H1 (cell line): ENCODE measurements at regions not wholly inside any gene's neighbourhood (a gene's known extent, or its start where the extent isn't known, plus 50 kb on each side); places are given as distances from the start of the nearest gene placed in this dataset.

Source experiments
- CTCF ChIA-PET: fragments of 300-600 bp; sonication (Branson Sonifier 250); formaldehyde crosslinking; loops from one replicate; lab custom pipeline; 2021; ENCODE audit not compliant: partially characterized antibody; lab: Charles Lee
- POLR2A ChIA-PET: fragments of 300-600 bp; sonication (Branson Sonifier 250); formaldehyde crosslinking; loops from one replicate; lab custom pipeline; 2021; ENCODE audit warnings: inconsistent platforms; ENCODE audit not compliant: partially characterized antibody; lab: Charles Lee
- DNase-seq, 2 experiments: peaks; one replicate each; pipeline versions ENCODE4 v3.0.0 to v3.0.0-alpha.2; 2010 to 2022; ENCODE audit warnings: low spot score in 2 of 2, low read depth in 1 of 2, mixed read lengths in 1 of 2
- FAIRE-seq: peaks from 2 replicates; lab custom pipeline; 2011; peaks lifted over from hg19 to GRCh38; lab: Jason Lieb, UNC
- H2AFZ ChIP-seq: 2 replicates; pipeline ENCODE4 v1.8.1; 2012; ENCODE audit warnings: low read length, inconsistent platforms
- H2AK5ac ChIP-seq: 2 replicates; pipeline ENCODE4 v1.6.1; 2013; ENCODE audit warnings: low read depth, low read length
- H2BK120ac ChIP-seq: replicated peaks from 2 replicates; pipeline ENCODE3; 2013; ENCODE audit warnings: low read depth, low read length, inconsistent platforms
- H2BK12ac ChIP-seq: 2 replicates; pipeline ENCODE4 v1.6.1; 2013; ENCODE audit warnings: low read depth, low read length
- H2BK15ac ChIP-seq: 2 replicates; pipeline ENCODE4 v1.6.1; 2013; ENCODE audit warnings: low read length
- H2BK20ac ChIP-seq: 2 replicates; pipeline ENCODE4 v1.6.1; 2013; ENCODE audit warnings: low read length
- H2BK5ac ChIP-seq: 2 replicates; pipeline ENCODE4 v1.6.1; 2013; ENCODE audit warnings: low read depth, low read length
- H3K14ac ChIP-seq: 2 replicates; pipeline ENCODE4 v1.6.1; 2013; ENCODE audit warnings: inconsistent platforms; ENCODE audit not compliant: insufficient read length
- H3K18ac ChIP-seq: 2 replicates; pipeline ENCODE4 v1.6.1; 2013; ENCODE audit warnings: low read length; ENCODE audit errors: extremely low read depth
- H3K23ac ChIP-seq: 2 replicates; pipeline ENCODE4 v1.6.1; 2013; ENCODE audit warnings: inconsistent platforms; ENCODE audit not compliant: insufficient read length
- H3K23me2 ChIP-seq: 2 replicates; pipeline ENCODE4 v1.6.1; 2013; ENCODE audit warnings: low read depth, low read length
- H3K27ac ChIP-seq: 2 replicates; pipeline ENCODE4 v1.6.1; 2011; ENCODE audit warnings: low read depth, low read length, inconsistent platforms
- H3K27me3 ChIP-seq, 4 experiments: replicated peaks in 1 of 4; 1 replicate in 1 of 4; 2 replicates in 3 of 4; pipeline versions ENCODE4 v1.6.1 to v1.8.1; 2011 to 2013; ENCODE audit warnings: low read length in 3 of 4, mild to moderate bottlenecking in 3 of 4, inconsistent platforms in 2 of 4, mixed read lengths in 2 of 4, moderate library complexity in 1 of 4; ENCODE audit not compliant: control insufficient read depth in 3 of 4, insufficient read depth in 3 of 4; ENCODE audit errors: extremely low read depth in 1 of 4
- H3K36me3 ChIP-seq, 4 experiments: 2 replicates each; pipeline versions ENCODE4 v1.6.1 to v1.8.1; 2011 to 2013; ENCODE audit warnings: mild to moderate bottlenecking in 4 of 4, low read length in 3 of 4, moderate library complexity in 2 of 4, control low read depth in 1 of 4, inconsistent platforms in 1 of 4; ENCODE audit not compliant: insufficient read depth in 4 of 4, control insufficient read depth in 2 of 4
- H3K4ac ChIP-seq: replicated peaks from 2 replicates; pipeline ENCODE3; 2013; ENCODE audit warnings: low read length, low read depth, mixed read lengths, inconsistent platforms; ENCODE audit not compliant: insufficient read length
- H3K4me1 ChIP-seq, 4 experiments: replicated peaks in 1 of 4; 1 replicate in 1 of 4; 2 replicates in 3 of 4; pipeline versions ENCODE4 v1.6.1 to v1.8.1; 2011 to 2013; ENCODE audit warnings: low read length in 3 of 4, inconsistent platforms in 2 of 4, mixed read lengths in 1 of 4; ENCODE audit not compliant: insufficient read depth in 4 of 4, control insufficient read depth in 3 of 4
- H3K4me2 ChIP-seq, 2 experiments: 2 replicates each; pipeline versions ENCODE4 v1.6.1 to v1.8.1; 2011 to 2013; ENCODE audit warnings: low read depth in 2 of 2, low read length in 2 of 2, control low read depth in 1 of 2, inconsistent platforms in 1 of 2, mild to moderate bottlenecking in 1 of 2; ENCODE audit not compliant: insufficient read depth in 1 of 2
- H3K4me3 ChIP-seq, 4 experiments: fragments of 200-600, 300-600 bp in 1 of 4; sonication (generic), shearing (Covaris generic), sonication (Bioruptor Twin) in 1 of 4; 2 replicates each; pipeline versions ENCODE4 v1.5.1 to v1.8.1; 2011 to 2016; ENCODE audit warnings: low read length in 4 of 4, low read depth in 3 of 4, control low read depth in 2 of 4, inconsistent platforms in 2 of 4, mild to moderate bottlenecking in 2 of 4, mixed read lengths in 1 of 4, moderate library complexity in 1 of 4; ENCODE audit not compliant: insufficient read depth in 2 of 4; ENCODE audit errors: extremely low read depth in 1 of 4
- H3K56ac ChIP-seq: replicated peaks from 2 replicates; pipeline ENCODE3; 2013; ENCODE audit warnings: low read depth, mild to moderate bottlenecking, mixed read lengths, low read length, inconsistent platforms; ENCODE audit not compliant: insufficient read length
- H3K79me1 ChIP-seq: 2 replicates; pipeline ENCODE4 v1.6.1; 2013; ENCODE audit warnings: low read depth, low read length, control low read depth
- H3K79me2 ChIP-seq, 2 experiments: 2 replicates each; pipeline versions ENCODE4 v1.6.1 to v1.8.1; 2012 to 2013; ENCODE audit warnings: low read length in 2 of 2, mild to moderate bottlenecking in 2 of 2, inconsistent platforms in 1 of 2; ENCODE audit not compliant: insufficient read depth in 2 of 2, control insufficient read depth in 1 of 2
- H3K9ac ChIP-seq, 4 experiments: replicated peaks in 1 of 4; 1 replicate in 1 of 4; 2 replicates in 3 of 4; pipeline versions ENCODE4 v1.6.1 to v1.8.1; 2011 to 2013; ENCODE audit warnings: low read depth in 3 of 4, low read length in 3 of 4, control low read depth in 2 of 4, mild to moderate bottlenecking in 2 of 4, moderate library complexity in 2 of 4, inconsistent platforms in 1 of 4; ENCODE audit errors: extremely low read depth in 1 of 4
- H3K9me3 ChIP-seq, 2 experiments: 2 replicates each; pipeline versions ENCODE4 v1.6.1 to v1.8.1; 2012 to 2013; ENCODE audit warnings: mild to moderate bottlenecking in 2 of 2, moderate library complexity in 2 of 2, control low read depth in 1 of 2, inconsistent platforms in 1 of 2, low read depth in 1 of 2, low read length in 1 of 2, mixed read lengths in 1 of 2; ENCODE audit not compliant: insufficient read depth in 2 of 2
- H4K20me1 ChIP-seq, 2 experiments: replicated peaks in 1 of 2; 2 replicates each; pipeline versions ENCODE3 to v1.8.1; 2011 to 2013; ENCODE audit warnings: inconsistent platforms in 2 of 2, low read length in 2 of 2, mild to moderate bottlenecking in 1 of 2; ENCODE audit not compliant: insufficient read depth in 2 of 2, control insufficient read depth in 1 of 2
- H4K5ac ChIP-seq: 2 replicates; pipeline ENCODE4 v1.6.1; 2013; ENCODE audit warnings: low read length, low read depth, mixed read lengths, inconsistent platforms; ENCODE audit not compliant: insufficient read length
- H4K8ac ChIP-seq: 2 replicates; pipeline ENCODE4 v1.8.0; 2013; ENCODE audit warnings: mild to moderate bottlenecking, moderate library complexity, low read length, inconsistent platforms; ENCODE audit not compliant: insufficient read depth; ENCODE audit errors: extremely low read depth
- H4K91ac ChIP-seq: replicated peaks from 2 replicates; pipeline ENCODE3; 2013; ENCODE audit warnings: low read length, mixed read lengths, inconsistent platforms; ENCODE audit not compliant: insufficient read length
- SIN3A ChIP-seq, 2 experiments: IDR thresholded peaks in 1 of 2; conservative IDR thresholded peaks in 1 of 2; 2 replicates each; pipeline ENCODE4 v1.6.1; 2011 to 2012; ENCODE audit warnings: low read length in 2 of 2, improper control_type of control experiment in 1 of 2, low read depth in 1 of 2, mild to moderate bottlenecking in 1 of 2

DNA sequence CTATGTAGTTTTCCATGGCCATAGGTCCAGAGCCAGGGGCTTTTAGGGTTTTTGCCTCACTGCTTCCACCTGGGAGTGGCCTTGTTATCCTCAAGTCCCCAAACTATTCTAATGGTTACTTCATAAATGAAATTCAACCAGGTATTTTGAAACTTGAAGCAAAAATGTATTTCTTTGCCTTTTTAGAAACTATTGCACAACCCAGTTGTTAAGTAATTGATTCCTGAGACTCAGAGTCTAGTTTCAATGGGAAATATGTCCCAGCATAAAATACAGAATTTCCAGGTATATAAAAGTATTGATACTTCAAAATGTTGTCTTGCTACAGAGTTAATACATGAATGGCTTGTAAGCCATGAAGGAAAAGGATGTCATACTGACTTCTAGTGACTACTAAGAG lies 456.2 kb upstream of the DAB2 start:
- Histone ChIP-seq H2AK5ac (no peak overlapping the region), H2BK120ac (no peak overlapping the region), H3K4ac (no peak overlapping the region), H4K20me1 (no peaks in the 10 kb centered on the region), H3K9me3 (no peaks in the 10 kb centered on the region), H4K8ac (no peak overlapping the region), H3K36me3 (no peaks in the 10 kb centered on the region), H3K27me3 (no peaks in the 10 kb centered on the region), H2BK15ac (no peak overlapping the region), H3K56ac (no peak overlapping the region), H3K4me1 (no peaks in the 10 kb centered on the region), H3K23me2 (no peaks in the 10 kb centered on the region), H4K5ac (no peak overlapping the region), H3K14ac (no peak overlapping the region), H3K79me1 (no peaks in the 10 kb centered on the region), H3K4me2 (no peak overlapping the region), H4K91ac (no peak overlapping the region), H3K9ac (no peak overlapping the region), H2BK20ac (no peak overlapping the region), H3K23ac (no peak overlapping the region), H3K79me2 (no peaks in the 10 kb centered on the region), H2BK12ac (no peak overlapping the region), H3K4me3 (no peak overlapping the region), H3K27ac (no peak overlapping the region), H2AFZ (no peak overlapping the region), H2BK5ac (no peak overlapping the region), H3K18ac (no peak overlapping the region)
- CTCF ChIA-PET: no interaction called here
- POLR2A ChIA-PET: no interaction called here
- TF ChIP-seq SIN3A (conservative IDR thresholded peaks at IDR 0.05 in 1 of 2, IDR thresholded peaks at IDR 0.05 in 1 of 2; ENCODE audit: low read depth in 1 of 2, low read length in 2 of 2): no peak
- no peak for FAIRE-seq
- DNase-seq: no peak
